Loucy (cell line): ENCODE measurements at regions not wholly inside any gene's neighbourhood (a gene's known extent, or its start where the extent isn't known, plus 50 kb on each side); places are given as distances from the start of the nearest gene placed in this dataset.

Source experiments
- H2AFZ ChIP-seq: fragments of 200-600 bp; sonication (generic); 2 replicates; pipeline ENCODE4 v1.6.0; 2016; ENCODE audit warnings: antibody characterized with exemption, mild to moderate bottlenecking, low read length, moderate library complexity
- H3F3A ChIP-seq: fragments of 200-600 bp; 2 replicates; pipeline ENCODE4 v1.6.0; 2016; ENCODE audit warnings: antibody characterized with exemption, low read depth, mild to moderate bottlenecking
- H3K27me3 ChIP-seq: fragments of 200-600 bp; sonication (generic); 2 replicates; pipeline ENCODE4 v1.6.1; 2014; ENCODE audit warnings: low read length, mild to moderate bottlenecking; ENCODE audit not compliant: insufficient read depth, poor library complexity, severe bottlenecking
- H3K36me3 ChIP-seq: fragments of 200-600 bp; sonication (generic); 2 replicates; pipeline ENCODE4 v1.6.1; 2016; ENCODE audit warnings: low read length; ENCODE audit not compliant: insufficient read depth
- H3K4me1 ChIP-seq: fragments of 200-600 bp; sonication (generic); 2 replicates; pipeline ENCODE4 v1.5.1; 2014; ENCODE audit warnings: low read length, mild to moderate bottlenecking; ENCODE audit not compliant: insufficient read depth, poor library complexity, severe bottlenecking
- H3K4me2 ChIP-seq: fragments of 200-600 bp; sonication (generic); 2 replicates; pipeline ENCODE4 v1.6.0; 2014; ENCODE audit warnings: antibody characterized with exemption, low read length, low read depth, mild to moderate bottlenecking; ENCODE audit not compliant: poor library complexity, severe bottlenecking
- H3K4me3 ChIP-seq: fragments of 200-600 bp; sonication (generic); 2 replicates; pipeline ENCODE4 v1.5.1; 2014; ENCODE audit warnings: low read length, mild to moderate bottlenecking, mixed read lengths; ENCODE audit not compliant: poor library complexity, severe bottlenecking
- H3K79me2 ChIP-seq: fragments of 200-600 bp; sonication (generic); 2 replicates; pipeline ENCODE4 v1.6.1; 2014; ENCODE audit warnings: low read length; ENCODE audit not compliant: insufficient read depth
- H3K9ac ChIP-seq: fragments of 200-600 bp; sonication (generic); 2 replicates; pipeline ENCODE4 v1.6.0; 2014; ENCODE audit warnings: mild to moderate bottlenecking, low read depth, low read length, moderate library complexity; ENCODE audit not compliant: poor library complexity, severe bottlenecking
- H3K9me2 ChIP-seq: fragments of 200-600 bp; sonication (generic); replicated peaks from 2 replicates; pipeline ENCODE4 v1.6.1; 2016; ENCODE audit warnings: low read depth, low read length, mixed read lengths
- H3K9me3 ChIP-seq: fragments of 200-600 bp; sonication (generic); 2 replicates; pipeline ENCODE4 v1.6.1; 2014; ENCODE audit warnings: mild to moderate bottlenecking, antibody characterized with exemption, low read length, low read depth; ENCODE audit not compliant: insufficient read depth
- H4K20me1 ChIP-seq: fragments of 200-600 bp; sonication (generic); 2 replicates; pipeline ENCODE4 v1.6.0; 2014; ENCODE audit warnings: antibody characterized with exemption, low read length, mild to moderate bottlenecking; ENCODE audit not compliant: insufficient read depth, poor library complexity, severe bottlenecking
- EZH2phosphoT487 ChIP-seq: fragments of 200-600 bp; IDR thresholded peaks from 2 replicates; pipeline ENCODE4 v1.6.1; 2018; ENCODE audit warnings: antibody characterized with exemption, mild to moderate bottlenecking, moderate library complexity, borderline replicate concordance
- TF ChIP-seq, protein P1 (sequence below): fragments of 200-600 bp; sonication (generic); conservative IDR thresholded peaks from 2 replicates; pipeline ENCODE4 v1.5.1; 2014; ENCODE audit warnings: mild to moderate bottlenecking, antibody characterized with exemption, low read length

DNA sequence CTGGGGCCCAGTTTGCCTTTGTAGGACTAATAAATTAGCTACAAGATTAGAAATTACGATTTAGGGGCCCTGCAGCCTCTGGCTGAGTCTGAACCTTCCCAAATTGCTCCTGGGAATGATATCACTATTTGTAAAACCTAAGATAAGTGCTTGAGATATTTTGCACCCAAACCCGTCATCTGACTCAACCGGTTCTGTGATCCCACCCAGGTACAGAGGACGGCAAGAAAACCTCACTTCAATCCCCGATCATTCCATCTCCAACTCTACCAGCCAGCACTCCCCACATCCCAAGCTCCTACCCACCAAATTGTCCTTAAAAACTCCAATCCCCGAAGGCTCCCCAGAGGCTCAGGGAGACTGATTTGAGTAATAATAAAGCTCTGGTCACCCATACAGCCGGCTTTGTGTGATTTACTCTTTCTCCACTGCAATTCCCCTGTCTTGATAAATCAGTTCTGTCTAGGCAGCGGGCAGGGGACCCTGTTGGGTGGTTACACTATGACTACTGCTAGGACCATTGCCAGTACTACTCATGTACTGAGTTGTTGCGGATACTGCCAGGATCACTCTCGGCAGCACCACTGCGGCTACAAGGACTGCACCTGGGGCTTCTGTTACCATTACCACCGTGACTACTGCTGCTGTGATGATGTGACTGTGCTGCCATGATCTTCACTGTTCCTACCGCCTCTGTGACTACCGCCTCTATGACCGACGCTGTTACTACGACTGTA is 73.1 kb downstream of the IRF8 start:
- no peaks in the 10 kb centered on the region for H4K20me1 ChIP-seq
- no peak overlapping the region for H3K9ac ChIP-seq
- H3K4me3 ChIP-seq, result no peak overlapping the region
- TF ChIP-seq, protein P1, sequence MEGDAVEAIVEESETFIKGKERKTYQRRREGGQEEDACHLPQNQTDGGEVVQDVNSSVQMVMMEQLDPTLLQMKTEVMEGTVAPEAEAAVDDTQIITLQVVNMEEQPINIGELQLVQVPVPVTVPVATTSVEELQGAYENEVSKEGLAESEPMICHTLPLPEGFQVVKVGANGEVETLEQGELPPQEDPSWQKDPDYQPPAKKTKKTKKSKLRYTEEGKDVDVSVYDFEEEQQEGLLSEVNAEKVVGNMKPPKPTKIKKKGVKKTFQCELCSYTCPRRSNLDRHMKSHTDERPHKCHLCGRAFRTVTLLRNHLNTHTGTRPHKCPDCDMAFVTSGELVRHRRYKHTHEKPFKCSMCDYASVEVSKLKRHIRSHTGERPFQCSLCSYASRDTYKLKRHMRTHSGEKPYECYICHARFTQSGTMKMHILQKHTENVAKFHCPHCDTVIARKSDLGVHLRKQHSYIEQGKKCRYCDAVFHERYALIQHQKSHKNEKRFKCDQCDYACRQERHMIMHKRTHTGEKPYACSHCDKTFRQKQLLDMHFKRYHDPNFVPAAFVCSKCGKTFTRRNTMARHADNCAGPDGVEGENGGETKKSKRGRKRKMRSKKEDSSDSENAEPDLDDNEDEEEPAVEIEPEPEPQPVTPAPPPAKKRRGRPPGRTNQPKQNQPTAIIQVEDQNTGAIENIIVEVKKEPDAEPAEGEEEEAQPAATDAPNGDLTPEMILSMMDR, result no peak
- no peak for TF ChIP-seq EZH2phosphoT487
- H3K4me2 ChIP-seq, result no peak overlapping the region
- H3K79me2 ChIP-seq, result no peaks in the 10 kb centered on the region
- no peaks in the 10 kb centered on the region for H3F3A ChIP-seq
- no peaks in the 10 kb centered on the region for H3K27me3 ChIP-seq
- no peaks in the 10 kb centered on the region for H3K36me3 ChIP-seq
- no peaks in the 10 kb centered on the region for H3K4me1 ChIP-seq
- no peaks in the 10 kb centered on the region for H3K9me2 ChIP-seq
- no peaks in the 10 kb centered on the region; the same call in 1 of the 2 replicates for H3K9me3 ChIP-seq
- no peak overlapping the region for H2AFZ ChIP-seq

DNA sequence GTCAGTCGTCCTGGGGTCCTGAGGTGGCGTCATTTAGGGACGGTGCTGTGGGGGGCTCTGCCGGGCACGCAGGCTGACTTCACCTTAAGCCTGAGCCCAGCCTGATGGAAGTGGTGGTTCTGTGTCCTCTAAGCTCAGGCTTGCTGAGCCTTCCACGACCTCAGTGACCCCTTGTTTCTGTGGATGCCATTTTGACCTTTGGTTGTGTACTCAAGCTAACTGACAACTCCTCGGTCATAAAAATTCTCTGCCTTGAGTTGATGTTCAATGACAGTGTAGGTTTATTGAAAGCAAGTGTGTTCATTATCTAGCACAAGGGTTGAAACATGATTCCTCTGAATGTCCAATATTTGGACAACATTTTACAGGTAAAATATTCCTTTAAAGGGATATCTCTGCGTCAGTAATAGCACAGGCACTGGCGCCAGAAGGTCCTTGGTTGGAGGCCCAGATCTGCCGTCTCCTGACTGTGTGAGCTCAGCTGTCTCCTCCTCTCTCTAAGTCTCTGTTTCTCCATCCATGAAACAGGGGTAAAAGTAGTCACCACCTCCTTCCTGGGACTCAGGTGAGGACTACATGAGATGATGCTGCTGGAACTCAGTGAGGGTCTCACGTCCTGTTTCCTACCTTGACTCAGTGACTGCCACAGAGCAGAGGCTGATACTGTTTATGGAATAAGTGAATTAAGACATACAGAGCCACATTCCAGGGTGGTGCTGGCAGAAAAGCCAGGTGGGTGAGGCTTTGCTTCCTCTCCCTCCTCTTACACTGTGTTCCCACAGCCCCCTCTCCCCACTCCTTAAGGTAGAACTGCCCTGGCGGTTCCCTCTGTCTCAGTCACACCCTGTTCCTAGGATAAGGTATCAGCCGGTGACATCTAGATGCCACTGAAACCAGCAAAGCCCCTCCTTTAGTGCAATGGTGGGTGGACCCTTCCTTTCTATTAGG is 75.7 kb downstream of the IRF8 start:
- H3K9me3 ChIP-seq, result no peaks in the 10 kb centered on the region; the same call in 1 of the 2 replicates
- no peak overlapping the region for H2AFZ ChIP-seq
- no peaks in the 10 kb centered on the region for H3K79me2 ChIP-seq
- no peaks in the 10 kb centered on the region for H4K20me1 ChIP-seq
- TF ChIP-seq, protein P1, result no peak
- no peak for TF ChIP-seq EZH2phosphoT487
- no peaks in the 10 kb centered on the region for H3K36me3 ChIP-seq
- no peaks in the 10 kb centered on the region for H3K4me1 ChIP-seq
- H3K4me2 ChIP-seq, result no peak overlapping the region
- H3K4me3 ChIP-seq, result no peak overlapping the region
- no peaks in the 10 kb centered on the region for H3K9me2 ChIP-seq
- H3K9ac ChIP-seq, result no peak overlapping the region
- H3F3A ChIP-seq, result no peaks in the 10 kb centered on the region
- no peaks in the 10 kb centered on the region for H3K27me3 ChIP-seq

DNA sequence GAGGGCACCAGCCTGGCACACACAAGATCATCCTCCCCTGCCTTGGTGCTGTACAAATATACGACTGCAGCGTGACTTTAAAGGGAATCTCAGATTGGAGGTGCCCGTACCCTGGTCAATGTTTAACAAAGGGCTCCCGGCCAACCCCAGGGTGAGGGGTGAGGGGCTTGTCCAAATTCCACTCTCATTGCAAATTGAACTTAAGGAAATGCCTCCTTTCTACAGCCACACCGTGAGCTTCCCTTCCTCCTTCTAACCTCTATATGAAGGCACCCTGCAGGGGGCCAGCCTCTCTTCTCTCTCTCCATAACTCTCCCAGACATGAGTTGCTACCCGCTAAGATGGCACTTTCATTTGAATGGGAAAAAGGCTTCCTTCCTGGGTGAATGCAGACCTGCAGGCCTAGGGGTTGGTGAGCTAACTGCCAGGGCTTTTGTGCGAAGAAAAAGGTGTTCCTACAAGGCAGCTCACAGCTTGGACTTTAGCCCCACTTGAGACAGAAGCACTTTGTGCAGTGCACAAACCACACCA is 76.6 kb downstream of the IRF8 start:
- no peak overlapping the region for H2AFZ ChIP-seq
- no peaks in the 10 kb centered on the region for H3K27me3 ChIP-seq
- H3K9me2 ChIP-seq, result no peaks in the 10 kb centered on the region
- H3F3A ChIP-seq, result no peaks in the 10 kb centered on the region
- no peak for TF ChIP-seq EZH2phosphoT487
- TF ChIP-seq, protein P1, result no peak
- H3K36me3 ChIP-seq, result no peaks in the 10 kb centered on the region
- no peak overlapping the region for H3K4me3 ChIP-seq
- no peaks in the 10 kb centered on the region for H3K4me1 ChIP-seq
- no peaks in the 10 kb centered on the region for H4K20me1 ChIP-seq
- H3K4me2 ChIP-seq, result no peak overlapping the region
- no peaks in the 10 kb centered on the region; the same call in 1 of the 2 replicates for H3K9me3 ChIP-seq
- H3K79me2 ChIP-seq, result no peaks in the 10 kb centered on the region
- no peak overlapping the region for H3K9ac ChIP-seq
